ENCODE measurements at regions not wholly inside any gene's neighbourhood (a gene's known extent, or its start where the extent isn't known, plus 50 kb on each side); places are given as distances from the start of the nearest gene placed in this dataset.

DNA sequence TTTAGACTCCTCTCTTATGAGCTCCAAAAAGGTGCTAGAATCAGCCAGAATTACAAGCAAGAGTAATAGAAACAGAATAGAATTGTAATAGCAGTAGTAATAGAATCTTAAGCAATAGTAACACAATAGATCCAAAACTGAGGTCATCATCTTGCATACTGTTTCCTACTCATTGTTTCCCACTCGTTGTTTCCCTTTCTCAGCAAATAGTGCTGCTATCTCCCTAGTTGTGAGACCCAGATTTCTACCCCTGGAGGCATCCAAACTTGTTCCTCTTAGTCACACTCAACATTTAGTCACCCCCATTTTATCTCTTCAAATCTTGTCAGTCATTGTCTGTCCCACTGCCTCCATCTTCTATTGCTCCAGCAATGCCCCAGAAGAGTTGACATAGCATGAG lies 356.9 kb upstream of the MARCKS start:
- Histone ChIP-seq H3K27ac (ENCODE audit: low read depth in 2 of 2, low read length in 1 of 2) (no peak overlapping the region), H3K4me1 (ENCODE audit: control insufficient read depth in 1 of 2, insufficient read depth in 2 of 2, low read depth in 1 of 2, low read length in 1 of 2) (peaks cover 0 to 11% of the 10 kb centered on the region in 2 experiments; a peak in 3 of 4 replicates), H3K9ac (no peak overlapping the region), H3K79me2 (ENCODE audit: insufficient read depth) (no peaks in the 10 kb centered on the region), H2AFZ (ENCODE audit: low read depth) (no peak overlapping the region), H3K9me3 (no peaks in the 10 kb centered on the region), H3K4me2 (no peak overlapping the region), H3K9me2 (no peaks in the 10 kb centered on the region), H3K36me3 (replicated peaks in 1 of 2; ENCODE audit: control insufficient read depth in 1 of 2, insufficient read depth in 2 of 2, low read length in 1 of 2) (no peaks in the 10 kb centered on the region), H4K20me1 (ENCODE audit: insufficient read depth) (no peaks in the 10 kb centered on the region), H3K27me3 (ENCODE audit: insufficient read depth) (no peaks in the 10 kb centered on the region), H3K4me3 (ENCODE audit: low read depth in 2 of 2, low read length in 1 of 2) (no peak overlapping the region), H3F3A (replicated peaks; ENCODE audit: insufficient read depth) (peaks cover 7% of the 10 kb centered on the region)
- DNase-seq = no peak
- WGBS (ENCODE audit: low lambda C conversion rate) = 77% methylated on average over 1 of the region's 1 CpG
- no peak for TF ChIP-seq SIN3A (IDR thresholded peaks at IDR 0.05; ENCODE audit: borderline replicate concordance, low read depth, low read length)
- TF ChIP-seq NFIC (IDR thresholded peaks at IDR 0.05; ENCODE audit: borderline replicate concordance) = no peak
- TF ChIP-seq, protein P1, sequence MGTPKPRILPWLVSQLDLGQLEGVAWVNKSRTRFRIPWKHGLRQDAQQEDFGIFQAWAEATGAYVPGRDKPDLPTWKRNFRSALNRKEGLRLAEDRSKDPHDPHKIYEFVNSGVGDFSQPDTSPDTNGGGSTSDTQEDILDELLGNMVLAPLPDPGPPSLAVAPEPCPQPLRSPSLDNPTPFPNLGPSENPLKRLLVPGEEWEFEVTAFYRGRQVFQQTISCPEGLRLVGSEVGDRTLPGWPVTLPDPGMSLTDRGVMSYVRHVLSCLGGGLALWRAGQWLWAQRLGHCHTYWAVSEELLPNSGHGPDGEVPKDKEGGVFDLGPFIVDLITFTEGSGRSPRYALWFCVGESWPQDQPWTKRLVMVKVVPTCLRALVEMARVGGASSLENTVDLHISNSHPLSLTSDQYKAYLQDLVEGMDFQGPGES (IDR thresholded peaks at IDR 0.05; ENCODE audit: low read depth, low read length) = no peak
- TF ChIP-seq GATA2 (CRISPR knock-in tag; IDR thresholded peaks at IDR 0.05) = no peak
- TF ChIP-seq, protein P2, sequence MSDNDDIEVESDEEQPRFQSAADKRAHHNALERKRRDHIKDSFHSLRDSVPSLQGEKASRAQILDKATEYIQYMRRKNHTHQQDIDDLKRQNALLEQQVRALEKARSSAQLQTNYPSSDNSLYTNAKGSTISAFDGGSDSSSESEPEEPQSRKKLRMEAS (IDR thresholded peaks at IDR 0.05; ENCODE audit: low read depth) = no peak
- no peak for TF ChIP-seq EZH2phosphoT487 (IDR thresholded peaks at IDR 0.05; ENCODE audit: borderline replicate concordance, low read depth)
- TF ChIP-seq GABPA (IDR thresholded peaks at IDR 0.05; ENCODE audit: low read depth) = no peak
- TF ChIP-seq, protein P3, sequence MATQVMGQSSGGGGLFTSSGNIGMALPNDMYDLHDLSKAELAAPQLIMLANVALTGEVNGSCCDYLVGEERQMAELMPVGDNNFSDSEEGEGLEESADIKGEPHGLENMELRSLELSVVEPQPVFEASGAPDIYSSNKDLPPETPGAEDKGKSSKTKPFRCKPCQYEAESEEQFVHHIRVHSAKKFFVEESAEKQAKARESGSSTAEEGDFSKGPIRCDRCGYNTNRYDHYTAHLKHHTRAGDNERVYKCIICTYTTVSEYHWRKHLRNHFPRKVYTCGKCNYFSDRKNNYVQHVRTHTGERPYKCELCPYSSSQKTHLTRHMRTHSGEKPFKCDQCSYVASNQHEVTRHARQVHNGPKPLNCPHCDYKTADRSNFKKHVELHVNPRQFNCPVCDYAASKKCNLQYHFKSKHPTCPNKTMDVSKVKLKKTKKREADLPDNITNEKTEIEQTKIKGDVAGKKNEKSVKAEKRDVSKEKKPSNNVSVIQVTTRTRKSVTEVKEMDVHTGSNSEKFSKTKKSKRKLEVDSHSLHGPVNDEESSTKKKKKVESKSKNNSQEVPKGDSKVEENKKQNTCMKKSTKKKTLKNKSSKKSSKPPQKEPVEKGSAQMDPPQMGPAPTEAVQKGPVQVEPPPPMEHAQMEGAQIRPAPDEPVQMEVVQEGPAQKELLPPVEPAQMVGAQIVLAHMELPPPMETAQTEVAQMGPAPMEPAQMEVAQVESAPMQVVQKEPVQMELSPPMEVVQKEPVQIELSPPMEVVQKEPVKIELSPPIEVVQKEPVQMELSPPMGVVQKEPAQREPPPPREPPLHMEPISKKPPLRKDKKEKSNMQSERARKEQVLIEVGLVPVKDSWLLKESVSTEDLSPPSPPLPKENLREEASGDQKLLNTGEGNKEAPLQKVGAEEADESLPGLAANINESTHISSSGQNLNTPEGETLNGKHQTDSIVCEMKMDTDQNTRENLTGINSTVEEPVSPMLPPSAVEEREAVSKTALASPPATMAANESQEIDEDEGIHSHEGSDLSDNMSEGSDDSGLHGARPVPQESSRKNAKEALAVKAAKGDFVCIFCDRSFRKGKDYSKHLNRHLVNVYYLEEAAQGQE (IDR thresholded peaks at IDR 0.05; ENCODE audit: low read depth, low read length) = no peak
- no peak for TF ChIP-seq POLR2AphosphoS5 (IDR thresholded peaks at IDR 0.05; ENCODE audit: low read depth, low read length)
- no peak for TF ChIP-seq NRF1 (IDR thresholded peaks at IDR 0.05; ENCODE audit: low read depth, low read length)
- no peak for TF ChIP-seq MXI1 (IDR thresholded peaks at IDR 0.05; ENCODE audit: low read depth, low read length)
- TF ChIP-seq TEAD4 (IDR thresholded peaks at IDR 0.05; ENCODE audit: borderline replicate concordance, insufficient read depth) = no peak
- TF ChIP-seq, protein P4, sequence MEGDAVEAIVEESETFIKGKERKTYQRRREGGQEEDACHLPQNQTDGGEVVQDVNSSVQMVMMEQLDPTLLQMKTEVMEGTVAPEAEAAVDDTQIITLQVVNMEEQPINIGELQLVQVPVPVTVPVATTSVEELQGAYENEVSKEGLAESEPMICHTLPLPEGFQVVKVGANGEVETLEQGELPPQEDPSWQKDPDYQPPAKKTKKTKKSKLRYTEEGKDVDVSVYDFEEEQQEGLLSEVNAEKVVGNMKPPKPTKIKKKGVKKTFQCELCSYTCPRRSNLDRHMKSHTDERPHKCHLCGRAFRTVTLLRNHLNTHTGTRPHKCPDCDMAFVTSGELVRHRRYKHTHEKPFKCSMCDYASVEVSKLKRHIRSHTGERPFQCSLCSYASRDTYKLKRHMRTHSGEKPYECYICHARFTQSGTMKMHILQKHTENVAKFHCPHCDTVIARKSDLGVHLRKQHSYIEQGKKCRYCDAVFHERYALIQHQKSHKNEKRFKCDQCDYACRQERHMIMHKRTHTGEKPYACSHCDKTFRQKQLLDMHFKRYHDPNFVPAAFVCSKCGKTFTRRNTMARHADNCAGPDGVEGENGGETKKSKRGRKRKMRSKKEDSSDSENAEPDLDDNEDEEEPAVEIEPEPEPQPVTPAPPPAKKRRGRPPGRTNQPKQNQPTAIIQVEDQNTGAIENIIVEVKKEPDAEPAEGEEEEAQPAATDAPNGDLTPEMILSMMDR (IDR thresholded peaks at IDR 0.05) = no peak
- no peak for TF ChIP-seq YY1 (IDR thresholded peaks at IDR 0.05; ENCODE audit: low read depth)
- ChIA-PET CTCF (no interaction called here), POLR2A (no interaction called here)

Data from SK-N-SH (cell line).